ENCODE measurements at regions not wholly inside any gene's neighbourhood (a gene's known extent, or its start where the extent isn't known, plus 50 kb on each side); places are given as distances from the start of the nearest gene placed in this dataset. TPM values are rescaled to one million over a fixed set of nuclear protein-coding genes. Genes with fewer than 3 reads are reported as not detected.
"Not testable (repeated sequence)": the region's sequence is repeated elsewhere in the genome, so short reads cannot be mapped to it uniquely, and the experiment has no call there.

DNA sequence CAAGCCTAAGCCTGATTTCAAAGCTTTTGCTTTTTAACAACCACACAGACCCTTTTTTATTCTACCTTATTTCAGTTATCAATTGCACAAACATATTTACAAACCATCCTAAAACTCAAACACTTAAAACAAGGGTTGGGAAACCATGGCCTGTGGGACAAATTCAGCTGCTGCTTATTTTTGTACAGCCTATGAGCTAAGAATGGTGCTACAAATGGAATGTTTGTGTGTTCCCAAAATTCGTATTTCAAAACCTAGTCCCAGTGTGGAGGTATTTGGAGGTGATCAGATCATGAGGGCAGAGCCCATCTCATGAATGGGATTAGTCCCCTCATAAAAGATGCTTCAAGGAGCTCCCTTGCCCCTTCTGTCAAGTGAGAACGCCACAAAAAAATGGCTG is 51.1 kb upstream of the MTLN start:
- FAIRE-seq = not testable (repeated sequence)

More for the DNA sequence above, 51.1 kb upstream of the MTLN start:
- H3K27ac ChIP-seq (ENCODE audit: extremely low read depth, low read depth, low read length); H3K36me3 ChIP-seq (ENCODE audit: control insufficient read depth, insufficient read depth, low read length); H4K20me1 ChIP-seq (replicated peaks; ENCODE audit: control insufficient read depth, insufficient read depth, low read length); ATAC-seq; H3K9me3 ChIP-seq (replicated peaks; ENCODE audit: control insufficient read depth, insufficient read depth, low read depth, low read length); H3K4me3 ChIP-seq; H3K4me2 ChIP-seq (ENCODE audit: insufficient read depth, low read length); BruUV-seq (replicated peaks); POLR2A ChIA-PET; H3K9ac ChIP-seq (ENCODE audit: insufficient read depth in 1 of 2, low read depth in 2 of 2, low read length in 2 of 2); in situ Hi-C loops (cut with MboI); DNase-seq (ENCODE audit: extremely low read depth in 1 of 4, low spot score in 3 of 4); H3K9me1 ChIP-seq (ENCODE audit: control insufficient read depth, insufficient read depth, low read length); CTCF ChIA-PET (ENCODE audit: low intra/inter-chr PET ratio); H3K79me2 ChIP-seq (ENCODE audit: control insufficient read depth, insufficient read depth, low read length); H2AFZ ChIP-seq (ENCODE audit: low read depth, low read length); H3K4me1 ChIP-seq (replicated peaks in 1 of 2; ENCODE audit: control insufficient read depth in 2 of 2, insufficient read depth in 2 of 2, low read length in 2 of 2); H3K27me3 ChIP-seq (ENCODE audit: control insufficient read depth in 2 of 2, insufficient read depth in 2 of 2, low read length in 2 of 2); intact Hi-C loops (cut with micrococcal nuclease): not testable (repeated sequence)
- 0% methylated on average over 1 of the region's 2 CpGs for WGBS (ENCODE audit: insufficient coverage, low coverage, missing lambda C conversion rate)

Small RNA genes lying in the stretch of these regions (microRNA-seq; reads per million reads assigned to microRNA genes)
- not detected for gene MIR4436B2 (ENCODE audit: borderline microRNAs expressed)

Small RNA genes lying in the stretch of these regions (small RNA-seq; reads per million reads assigned to genes)
- not detected for gene MIR4436B2

Data from K562 (cell line).